HG03469 (cell line): ENCODE measurements at regions not wholly inside any gene's neighbourhood (a gene's known extent, or its start where the extent isn't known, plus 50 kb on each side); places are given as distances from the start of the nearest gene placed in this dataset.
"Not testable (repeated sequence)": the region's sequence is repeated elsewhere in the genome, so short reads cannot be mapped to it uniquely, and the experiment has no call there.

Source experiments
- ATAC-seq: cut with Tn5 transposase; IDR thresholded peaks from one replicate; pipeline ENCODE4 v1.9.1; 2021; ENCODE audit warnings: mild to moderate bottlenecking, moderate library complexity, moderate number of reproducible peaks; ENCODE audit not compliant: unreplicated experiment

DNA sequence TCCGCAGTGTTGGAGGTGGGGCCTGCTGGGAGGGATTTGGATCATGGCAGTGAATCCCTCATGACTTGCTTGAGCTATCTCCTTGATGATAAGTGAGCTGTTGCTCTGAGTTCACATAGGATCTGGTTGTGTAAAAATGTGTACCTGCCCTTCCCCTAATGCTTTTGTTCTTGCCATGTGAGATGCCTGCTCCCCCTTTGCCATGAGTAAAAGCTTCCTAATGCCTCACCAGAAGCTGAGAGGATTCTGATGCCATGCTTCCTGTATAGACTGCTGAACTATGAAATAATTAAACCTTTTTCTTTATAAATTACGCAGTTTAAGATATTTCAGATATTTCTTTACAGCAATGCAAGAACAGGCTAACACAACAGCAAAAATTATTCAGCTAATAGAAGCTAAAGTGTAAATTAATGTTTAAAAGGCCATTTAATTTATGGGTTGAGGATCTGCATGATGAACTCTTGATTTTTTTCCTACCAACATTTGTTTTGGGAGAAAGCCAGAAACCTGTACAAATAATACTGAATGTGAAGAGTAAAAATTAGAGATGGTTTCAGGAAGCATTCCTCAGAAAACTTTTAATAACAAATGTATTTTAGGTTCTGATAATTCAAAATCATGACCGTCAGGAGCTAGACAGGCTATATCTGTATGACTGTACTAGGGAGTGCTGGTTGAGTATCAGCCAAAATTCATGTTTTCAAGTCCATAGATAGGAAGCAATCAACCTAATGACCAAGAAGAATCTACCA is 177.5 kb upstream of the GRIA4 start:
- no peak for ATAC-seq

DNA sequence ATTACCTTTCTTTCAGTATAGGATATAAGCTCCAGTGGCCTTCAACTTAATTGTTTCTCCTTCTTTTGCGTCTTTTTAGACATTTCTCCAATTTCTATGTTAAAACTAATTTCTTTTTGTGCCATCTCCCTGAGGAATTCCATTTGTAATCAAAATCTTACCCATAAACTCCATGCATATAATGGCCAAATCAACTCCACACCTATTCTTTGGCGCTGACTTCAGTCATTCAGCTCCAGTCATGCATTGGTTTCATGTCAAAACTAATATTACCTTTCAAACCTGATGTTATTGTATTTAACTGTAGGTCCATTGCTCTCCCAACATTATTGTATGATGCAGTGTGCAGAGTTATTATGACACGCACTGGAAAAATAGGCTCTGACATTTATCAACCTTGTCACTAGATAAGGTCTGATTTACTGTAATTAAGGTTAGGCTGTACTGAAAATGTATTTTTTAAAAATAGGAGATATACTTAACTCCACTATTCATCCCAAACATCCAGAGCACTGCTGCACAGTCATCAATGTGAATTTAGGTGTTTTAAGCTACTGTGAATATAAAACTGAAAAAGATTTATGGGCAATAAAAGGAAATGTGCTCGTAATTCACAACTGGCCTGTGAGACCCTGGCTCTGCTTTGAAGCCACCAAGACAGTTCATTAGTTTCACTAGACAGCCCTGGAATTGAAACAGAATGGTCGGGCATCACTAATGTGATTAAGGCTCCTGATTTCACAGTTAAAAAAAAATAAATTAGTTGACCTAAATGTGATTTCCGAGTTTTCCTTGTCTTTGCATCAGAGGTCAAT is 180.6 kb upstream of the GRIA4 start:
- no peak for ATAC-seq

DNA sequence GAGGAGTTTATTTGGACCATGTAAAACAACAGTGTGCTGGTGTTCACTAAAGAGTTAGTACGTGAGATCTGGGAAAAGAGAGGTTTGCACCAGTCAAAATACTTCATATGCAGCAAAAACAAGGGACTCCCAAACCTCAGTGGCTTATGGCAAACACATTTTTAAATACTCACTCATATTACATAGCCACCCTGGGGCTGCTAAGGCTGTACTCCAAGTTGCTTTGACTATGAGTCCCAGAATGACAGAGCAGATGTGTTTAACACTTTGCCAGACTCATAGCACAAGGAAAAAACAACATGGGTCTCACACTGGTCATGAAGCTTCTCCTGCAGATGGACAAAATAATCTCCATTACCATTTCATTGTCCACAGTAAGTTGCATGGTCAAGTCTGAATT is 202.8 kb upstream of the GRIA4 start:
- no peak for ATAC-seq

DNA sequence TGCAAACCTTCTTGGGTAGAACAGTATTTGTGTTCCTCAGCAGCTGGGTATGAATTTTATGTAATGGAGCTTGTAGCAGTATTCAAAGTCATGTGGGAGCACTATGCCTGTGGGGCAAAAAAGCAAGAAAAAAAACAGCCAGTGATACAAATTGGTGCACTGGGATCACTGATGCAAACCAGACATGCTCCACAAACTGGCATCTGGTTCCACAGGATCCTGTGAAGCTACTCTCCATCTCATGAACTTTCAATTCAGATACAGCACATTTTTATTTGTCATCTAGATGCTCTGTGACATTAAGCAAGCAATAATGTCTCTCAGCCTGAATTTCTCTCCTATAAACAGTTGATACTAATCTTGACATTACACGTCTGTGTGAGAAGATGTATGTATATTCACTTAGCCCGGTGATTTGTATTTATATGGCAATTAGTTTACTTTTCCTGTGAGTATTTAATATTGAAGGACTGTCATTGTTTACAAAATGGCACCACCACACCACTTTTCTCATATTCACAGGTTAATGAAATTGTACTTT is 208.5 kb upstream of the GRIA4 start:
- no peak for ATAC-seq

DNA sequence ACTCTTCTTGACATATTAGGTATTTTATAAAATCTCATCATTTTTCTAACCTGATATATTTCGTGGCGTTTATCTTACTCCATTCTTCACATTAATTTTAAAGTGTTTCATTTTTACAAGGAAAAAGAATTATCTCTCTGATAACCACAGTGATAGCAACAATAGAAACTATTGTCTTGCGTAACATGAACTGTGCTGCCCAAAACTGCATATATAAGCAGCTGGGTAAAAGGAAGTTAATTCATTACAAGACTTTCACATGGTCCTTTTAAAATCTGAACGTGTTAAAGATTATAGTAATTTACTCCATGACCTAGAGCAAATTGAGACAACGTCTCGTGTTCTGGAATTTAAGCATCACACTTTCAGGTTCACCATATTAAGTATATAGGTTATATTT is 210.4 kb upstream of the GRIA4 start:
- ATAC-seq = no peak

DNA sequence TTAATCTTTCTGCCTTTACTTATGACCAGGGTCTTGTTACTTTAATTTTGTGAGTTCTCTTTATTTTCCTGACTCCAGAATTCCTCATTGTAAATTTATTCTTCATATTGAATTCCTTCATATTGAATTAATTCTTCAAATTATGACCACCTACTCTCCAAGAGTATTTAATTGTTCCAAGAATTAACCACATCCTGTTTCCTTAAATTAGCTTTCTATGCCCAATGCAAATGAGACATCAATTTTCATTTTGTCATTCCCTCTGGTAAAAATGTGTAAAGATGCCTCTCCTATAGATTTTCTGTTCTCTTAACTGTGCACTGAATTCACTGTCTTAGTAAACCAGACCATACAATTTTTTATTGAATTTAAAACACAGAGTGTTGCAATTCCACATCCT is 211.2 kb upstream of the GRIA4 start:
- no peak for ATAC-seq

DNA sequence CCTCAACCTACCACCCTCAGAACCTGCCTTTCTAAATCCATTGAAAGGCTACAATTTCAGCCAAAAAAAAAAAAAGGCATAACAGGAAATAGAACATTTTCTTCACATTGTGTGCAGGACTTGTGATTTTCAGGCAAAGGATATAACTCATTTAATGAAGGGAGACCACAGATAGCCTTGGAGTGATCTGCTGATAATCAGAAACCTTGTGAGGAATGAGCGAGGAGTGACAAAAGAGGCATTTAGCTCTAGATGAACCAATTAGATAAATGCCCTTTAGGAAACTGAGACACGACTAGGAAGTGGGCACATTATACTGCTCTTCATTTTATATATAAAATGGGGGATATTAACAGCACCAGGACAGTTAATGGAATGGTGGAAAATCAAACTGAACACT is 216.5 kb upstream of the GRIA4 start:
- ATAC-seq = no peak

DNA sequence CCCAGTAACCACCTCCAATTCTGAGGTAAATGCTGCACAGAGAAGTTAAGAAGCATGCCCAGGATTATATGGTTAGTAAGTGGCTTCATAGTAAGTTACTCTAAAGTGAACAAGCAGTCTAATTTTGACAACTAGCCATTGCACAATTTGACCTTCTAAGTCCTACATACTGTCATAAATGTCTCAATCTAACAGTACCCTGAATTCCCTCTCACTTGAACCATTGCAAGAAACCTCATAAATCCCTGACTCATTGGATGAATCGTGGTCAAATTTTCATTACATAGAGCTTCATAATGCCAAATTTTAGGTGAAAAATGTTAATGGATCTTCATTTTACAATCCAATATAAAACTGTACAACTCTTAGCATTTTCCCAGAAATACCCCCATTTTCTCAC is 217.3 kb upstream of the GRIA4 start:
- ATAC-seq = no peak

DNA sequence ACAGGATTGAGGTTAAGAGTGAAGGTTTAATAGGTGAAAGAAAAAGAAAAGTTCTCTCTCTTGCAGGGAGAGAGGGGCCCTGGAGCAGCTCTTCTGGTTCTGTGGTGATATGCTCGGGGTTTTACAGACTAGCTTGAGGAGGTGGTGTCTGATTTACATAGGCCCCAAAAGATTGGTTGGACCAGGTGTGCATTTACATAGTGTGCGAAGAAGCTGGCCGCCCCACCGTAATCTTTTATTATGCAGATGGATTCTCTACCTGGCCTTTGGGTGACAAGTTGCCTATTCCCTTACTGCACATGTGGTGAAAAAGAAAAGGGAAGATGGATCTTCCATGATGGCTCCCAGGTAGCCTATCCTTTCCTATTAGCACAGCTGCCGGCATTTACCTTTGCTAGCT is 219.9 kb upstream of the GRIA4 start:
- no peak for ATAC-seq

DNA sequence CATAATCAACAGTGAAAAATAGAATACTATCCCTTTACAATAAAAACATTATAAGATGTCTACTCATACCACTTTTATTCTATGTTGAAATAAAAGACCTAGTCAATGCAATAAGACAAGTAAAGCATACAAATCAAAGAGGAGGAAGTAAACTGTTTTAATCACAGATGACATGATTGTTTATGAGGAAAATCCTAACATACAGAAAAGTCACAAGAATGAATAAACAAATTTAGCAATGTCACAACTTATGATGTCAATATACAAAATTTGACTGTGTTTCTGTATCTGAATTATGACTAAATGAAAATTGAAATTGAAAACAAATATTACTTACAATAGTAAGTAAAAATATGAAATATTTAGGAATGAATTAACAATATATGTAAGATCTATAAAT is 221.9 kb upstream of the GRIA4 start:
- ATAC-seq = no peak

DNA sequence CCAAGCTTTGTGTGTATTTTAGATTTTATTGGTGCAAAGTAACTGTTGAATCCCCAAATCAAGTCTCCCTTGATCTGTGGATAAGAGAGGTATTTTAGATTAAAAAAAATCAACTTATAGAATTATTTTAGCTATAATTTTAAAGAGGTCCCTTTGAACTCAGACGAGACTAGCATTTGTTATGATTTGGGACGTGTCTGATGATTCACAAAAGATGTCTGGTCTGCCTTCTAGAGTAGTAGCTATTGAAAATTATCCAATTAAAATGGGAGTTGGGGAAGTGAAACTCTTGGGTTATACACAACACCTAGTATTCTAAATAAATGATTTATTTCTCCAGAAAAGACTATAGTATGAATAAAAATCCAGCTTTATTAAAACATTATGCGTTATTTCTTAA is 227.9 kb upstream of the GRIA4 start:
- no peak for ATAC-seq

DNA sequence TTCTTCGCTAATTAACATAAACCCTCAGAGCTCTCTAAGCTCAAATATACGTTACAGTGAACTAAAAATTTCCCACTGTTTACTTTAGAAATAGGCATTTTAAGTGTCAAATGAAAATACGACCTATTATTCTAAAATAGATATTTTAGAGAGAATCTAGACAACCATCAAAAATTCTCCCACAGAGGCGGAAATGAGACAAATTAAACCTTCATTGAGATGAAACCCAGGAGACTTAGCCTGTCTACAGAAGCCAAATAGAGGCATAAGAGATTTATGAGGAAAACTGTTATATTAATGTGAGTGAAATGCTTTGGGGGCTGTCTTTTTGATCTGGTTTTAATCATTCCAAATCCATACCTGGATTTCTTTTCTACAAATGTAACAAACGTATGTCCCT is 232.0 kb upstream of the GRIA4 start:
- no peak for ATAC-seq

DNA sequence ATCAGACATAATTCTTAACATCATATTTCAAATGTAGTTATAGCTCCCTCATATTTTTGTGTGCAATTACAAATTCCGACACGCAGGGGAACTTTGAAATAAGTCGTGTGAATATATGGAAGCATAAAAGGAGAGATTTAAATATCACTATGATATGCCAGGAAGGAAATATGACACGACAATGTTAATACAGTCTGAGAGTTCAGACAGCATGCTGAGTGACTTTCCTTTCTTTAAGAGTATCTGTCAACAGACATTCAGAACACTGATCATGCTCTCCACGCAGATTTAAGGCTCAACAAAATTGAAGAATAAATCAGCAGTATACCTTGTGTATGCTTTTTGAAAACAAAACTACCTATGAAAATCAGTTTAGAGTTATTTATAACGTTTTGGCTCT is 232.6 kb upstream of the CARD18 start:
- no peak for ATAC-seq

DNA sequence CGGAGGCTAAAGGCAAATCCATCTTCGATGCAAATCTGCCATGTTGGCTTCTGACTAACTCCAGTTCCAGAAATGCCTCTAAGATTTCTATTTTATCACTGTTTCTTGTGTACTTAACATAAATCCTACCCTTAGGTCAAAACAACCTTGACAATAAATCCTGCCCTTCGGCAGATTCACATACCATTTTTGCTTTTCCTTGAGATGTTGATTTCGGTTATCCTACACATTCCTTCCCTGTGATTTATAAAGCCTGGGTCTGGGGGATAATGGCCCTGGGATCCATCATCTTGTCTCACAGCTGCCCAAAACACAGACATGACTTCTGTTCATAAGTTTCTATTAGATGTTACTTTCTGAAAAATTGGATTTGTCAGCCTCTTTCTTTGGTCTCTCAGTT is 231.7 kb upstream of the CARD18 start:
- no peak for ATAC-seq

DNA sequence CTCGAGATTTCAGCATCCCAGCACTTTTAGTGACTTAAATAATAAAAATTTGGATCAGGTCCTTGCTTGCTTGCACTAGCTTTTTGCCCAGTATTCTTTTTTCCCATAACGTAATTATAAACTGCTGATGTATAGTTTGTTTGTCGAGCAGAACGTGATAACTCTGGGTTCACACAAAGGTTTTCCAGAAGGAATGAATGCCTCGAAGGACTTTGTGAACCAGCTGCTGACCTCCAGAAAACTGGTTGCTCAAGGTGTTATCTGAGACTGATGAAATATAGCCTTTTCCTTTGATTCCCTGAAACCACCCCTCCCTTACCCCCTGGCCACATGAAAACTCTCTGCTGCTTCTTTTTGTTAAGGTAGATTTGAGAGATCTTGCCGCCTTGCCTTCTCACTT is 229.1 kb upstream of the CARD18 start:
- no peak for ATAC-seq

DNA sequence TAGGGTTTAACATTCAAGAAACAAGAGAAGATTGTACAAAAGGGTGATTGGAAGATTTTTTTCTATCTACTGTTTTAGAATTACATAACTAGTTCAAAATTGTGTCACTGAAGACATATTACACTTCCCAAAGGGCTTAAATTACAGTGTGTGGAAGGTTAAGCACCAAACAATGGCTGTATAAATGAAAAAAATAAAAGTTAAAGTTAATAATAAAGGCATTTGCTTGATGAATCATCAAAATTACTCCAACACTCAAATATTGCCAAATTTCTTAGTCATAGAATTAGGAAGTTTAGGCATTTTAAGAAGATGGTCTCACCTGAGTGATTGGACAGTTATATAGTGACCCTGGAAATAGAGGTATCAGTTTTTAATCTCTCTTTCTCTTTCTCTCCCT is 227.6 kb upstream of the CARD18 start:
- no peak for ATAC-seq

DNA sequence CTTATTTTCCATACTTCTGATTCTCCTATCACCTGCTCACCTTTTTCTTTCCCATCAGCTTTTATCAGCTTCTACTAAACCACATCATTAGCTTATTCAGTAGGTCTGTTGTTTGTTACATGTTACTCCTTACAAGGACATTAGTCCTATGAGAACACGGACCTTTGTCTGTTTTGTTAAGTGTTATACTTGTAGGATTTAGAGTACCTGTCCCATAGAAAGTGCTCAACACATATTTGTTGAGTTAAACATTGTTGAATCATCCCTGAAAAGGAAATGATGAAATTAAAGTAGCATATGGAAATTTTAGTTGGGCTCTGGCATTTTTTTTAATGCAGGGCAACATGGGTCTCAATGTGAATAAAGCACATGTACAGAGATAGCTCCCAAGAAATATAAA is 222.1 kb upstream of the CARD18 start:
- ATAC-seq = no peak

DNA sequence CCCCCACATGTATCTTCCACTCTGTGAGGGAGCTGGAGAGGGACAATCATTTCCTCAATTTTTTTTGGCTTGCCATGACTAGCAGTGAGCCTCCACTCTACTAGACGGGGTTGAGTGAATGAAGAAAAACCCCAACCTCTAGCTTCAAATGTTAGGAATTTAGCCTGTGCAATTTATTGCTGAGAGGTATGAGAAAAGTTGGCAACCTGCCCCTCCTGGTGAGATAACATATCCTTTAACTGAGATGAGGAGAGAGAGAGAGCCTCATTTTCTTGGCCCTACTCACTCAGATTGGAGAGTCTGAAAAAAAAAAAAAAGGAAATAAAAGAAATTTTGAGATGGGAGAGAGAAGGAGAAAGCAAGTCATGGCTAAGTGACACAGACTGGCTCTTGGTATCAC is 218.2 kb upstream of the CARD18 start:
- ATAC-seq = no peak

DNA sequence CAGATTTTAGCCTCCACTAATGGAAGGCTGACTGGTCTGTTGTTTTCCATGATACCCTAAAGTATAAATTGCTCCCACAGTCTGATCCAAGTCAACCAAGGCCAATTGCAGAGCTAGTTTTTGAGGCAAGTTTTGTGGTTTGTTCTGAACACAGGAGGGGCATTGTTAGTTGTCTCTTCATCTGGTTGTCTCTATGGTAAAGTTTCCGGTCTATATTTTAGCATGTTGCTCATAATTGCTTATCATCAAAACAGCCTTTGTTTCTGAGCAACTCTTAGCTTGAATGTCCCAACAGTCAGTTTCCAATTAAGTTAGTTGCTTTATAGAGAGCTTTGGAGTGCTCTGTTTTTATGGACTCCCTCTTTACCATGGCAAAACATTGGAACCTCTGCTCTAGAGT is 217.6 kb upstream of the CARD18 start:
- no peak for ATAC-seq

DNA sequence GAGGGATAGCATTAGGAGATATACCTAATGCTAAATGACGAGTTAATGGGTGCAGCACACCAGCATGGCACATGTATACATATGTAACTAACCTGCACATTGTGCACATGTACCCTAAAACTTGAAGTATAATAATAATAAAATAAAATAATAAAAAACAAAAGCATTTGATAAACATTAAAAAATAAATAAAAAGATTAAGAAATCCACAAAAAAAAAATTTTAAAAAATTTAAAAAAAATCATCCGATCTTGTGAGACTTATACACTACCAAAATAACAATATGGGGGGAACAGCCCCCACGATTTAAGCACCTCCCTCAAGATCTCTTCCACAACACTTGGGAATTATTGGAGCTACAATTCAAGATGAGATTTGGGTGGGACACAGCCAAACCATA is 210.3 kb upstream of the CARD18 start:
- not testable (repeated sequence) for ATAC-seq

DNA sequence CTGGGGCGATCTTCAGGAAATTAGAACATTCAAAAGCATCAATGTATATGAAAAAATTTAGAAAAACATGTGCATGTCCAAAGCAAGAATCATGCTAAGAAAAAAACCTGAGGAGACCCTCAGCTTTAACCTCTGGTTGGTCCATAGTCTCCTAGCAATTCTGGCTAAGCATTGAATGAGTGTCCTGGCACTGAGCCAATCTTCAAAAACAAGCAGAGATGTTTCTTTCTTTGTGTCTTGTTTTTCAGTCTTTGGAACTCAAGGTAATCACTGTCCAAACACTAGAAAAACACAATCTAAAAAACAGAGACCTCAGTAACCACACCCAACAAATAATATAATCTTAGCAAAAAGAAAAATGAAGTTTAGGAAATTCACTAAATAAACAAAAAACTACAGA is 205.4 kb upstream of the CARD18 start:
- no peak for ATAC-seq

DNA sequence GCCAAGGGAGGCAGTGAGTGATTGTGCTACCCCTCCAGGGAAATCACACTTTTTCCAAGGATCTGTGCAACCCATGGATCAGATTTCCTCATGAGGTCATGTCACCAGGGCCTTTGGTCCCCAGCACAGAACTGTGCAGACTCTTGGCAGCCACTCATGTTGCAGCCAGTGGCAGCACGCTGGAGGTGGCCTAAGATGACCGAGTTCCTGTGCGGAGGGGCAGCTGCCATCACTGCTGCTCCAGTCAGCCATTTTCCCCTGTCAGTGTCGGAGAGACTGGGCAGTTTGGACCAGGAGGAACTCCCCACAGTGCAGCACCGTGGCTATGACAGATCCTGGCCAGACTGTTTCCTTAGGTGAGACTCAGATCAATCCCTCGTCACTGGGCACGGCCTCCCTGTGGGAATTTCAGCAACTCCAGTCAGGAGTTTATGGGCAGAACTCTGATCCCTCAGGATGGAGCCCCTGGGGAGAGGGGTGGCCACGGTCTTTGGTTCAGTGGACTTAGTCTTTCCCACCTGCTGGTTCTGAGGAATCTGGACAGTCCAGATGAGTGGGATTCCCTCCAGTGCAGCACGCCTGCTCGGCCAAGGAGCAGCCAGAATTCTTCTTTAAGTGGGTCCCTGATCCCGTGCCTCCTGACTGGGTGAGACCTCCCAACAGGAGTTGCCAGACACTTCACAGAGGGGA is 194.6 kb upstream of the CARD18 start:
- no peak for ATAC-seq
